Activated T-cell treated with anti-CD3 and anti-CD28 coated beads, Interleukin-2, amount 50 U/mL, for 4 hours (primary cell): ENCODE measurements at regions not wholly inside any gene's neighbourhood (a gene's known extent, or its start where the extent isn't known, plus 50 kb on each side); places are given as distances from the start of the nearest gene placed in this dataset.

ENCODE experiments used
- ATAC-seq, 2 donors: fragments of 200-7000 bp; cut with Tn5 transposase; one replicate each; pipeline ENCODE4 v1.10.0; 2021
- DNase-seq: peaks from one replicate; pipeline ENCODE4 v3.0.0-alpha.2; 2020
- H3K27me3 Mint-ChIP-seq: one replicate; pipeline ENCODE4 v1.8.0; 2021; ENCODE audit warnings: low read depth, mixed read lengths
- H3K36me3 Mint-ChIP-seq: one replicate; pipeline ENCODE4 v1.8.0; 2022; ENCODE audit warnings: mixed read lengths; ENCODE audit not compliant: insufficient read depth
- H3K4me1 Mint-ChIP-seq: one replicate; pipeline ENCODE4 v1.8.0; 2021; ENCODE audit warnings: low read depth, mixed read lengths
- H3K4me3 Mint-ChIP-seq: one replicate; pipeline ENCODE4 v1.8.0; 2021; ENCODE audit warnings: mild to moderate bottlenecking, moderate library complexity, mixed read lengths
- H3K9me3 Mint-ChIP-seq: one replicate; pipeline ENCODE4 v1.8.0; 2021; ENCODE audit warnings: mixed read lengths

DNA sequence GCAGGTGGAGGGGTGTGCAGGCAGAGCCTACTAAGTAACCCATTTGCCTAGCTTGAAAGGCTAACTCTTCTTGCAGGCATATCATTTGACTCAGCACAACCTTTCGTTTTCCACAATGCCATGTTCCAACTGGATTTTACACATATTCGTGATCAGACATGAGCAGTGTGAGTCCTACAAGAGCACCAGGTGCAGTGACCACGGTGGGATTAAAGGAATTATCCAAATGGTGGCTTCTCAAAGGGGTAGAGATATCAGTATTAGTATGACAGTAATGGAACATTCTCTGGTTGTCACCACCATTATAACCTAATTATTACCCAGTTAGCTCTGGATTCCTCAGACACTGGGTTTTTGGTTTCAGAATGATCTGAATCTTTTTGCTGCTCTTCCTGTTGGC is 323.5 kb downstream of the LMO4 start:
- no peak for DNase-seq
- H3K4me1 Mint-ChIP-seq = no peaks in the 10 kb centered on the region
- no peaks in the 10 kb centered on the region for H3K9me3 Mint-ChIP-seq
- H3K4me3 Mint-ChIP-seq = no peak overlapping the region
- ATAC-seq = no peak
- H3K27me3 Mint-ChIP-seq = peaks cover 4% of the 10 kb centered on the region
- H3K36me3 Mint-ChIP-seq = no peaks in the 10 kb centered on the region

- ATAC-seq (no peak), DNase-seq (no peak)
- no peak overlapping the region for H3K4me3 Mint-ChIP-seq
- no peaks in the 10 kb centered on the region for H3K36me3 Mint-ChIP-seq
- H3K4me1 Mint-ChIP-seq = no peaks in the 10 kb centered on the region
- peaks cover 16% of the 10 kb centered on the region for H3K9me3 Mint-ChIP-seq
- peaks cover 6% of the 10 kb centered on the region for H3K27me3 Mint-ChIP-seq
Observed at GRCh38 chr1:87665151-87665550, 336.5 kb downstream of the LMO4 start.

DNA sequence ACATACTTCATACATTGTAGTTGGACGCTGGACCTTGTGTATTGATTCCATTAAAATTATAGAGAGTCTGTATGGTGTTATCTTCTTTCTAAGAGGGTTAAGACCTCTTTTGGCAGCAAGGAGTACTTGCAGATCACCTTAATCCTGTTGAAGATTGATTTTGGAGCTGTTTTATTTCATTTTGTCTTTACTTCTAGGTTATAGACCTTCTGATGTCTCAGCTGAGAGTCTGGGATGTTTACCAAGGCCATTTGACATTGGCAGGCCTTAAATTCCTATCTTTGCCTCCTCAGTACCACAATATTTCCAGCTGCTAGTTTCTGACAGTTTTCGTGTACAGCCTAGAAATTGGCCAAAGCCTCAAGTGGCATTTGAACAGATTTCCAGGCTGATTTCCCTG is 338.0 kb downstream of the LMO4 start:
- H3K4me1 Mint-ChIP-seq = no peaks in the 10 kb centered on the region
- H3K27me3 Mint-ChIP-seq = peaks cover 6% of the 10 kb centered on the region
- H3K4me3 Mint-ChIP-seq = no peak overlapping the region
- no peaks in the 10 kb centered on the region for H3K36me3 Mint-ChIP-seq
- peaks cover 8% of the 10 kb centered on the region for H3K9me3 Mint-ChIP-seq
- no peak for DNase-seq
- ATAC-seq = no peak

- peaks cover 4% of the 10 kb centered on the region for H3K9me3 Mint-ChIP-seq
- no peak overlapping the region for H3K4me3 Mint-ChIP-seq
- DNase-seq (no peak), ATAC-seq (no peak)
- no peaks in the 10 kb centered on the region for H3K4me1 Mint-ChIP-seq
- H3K36me3 Mint-ChIP-seq = no peaks in the 10 kb centered on the region
- H3K27me3 Mint-ChIP-seq = peaks cover 6% of the 10 kb centered on the region
Observed at GRCh38 chr1:87669674-87670073, 341.0 kb downstream of the LMO4 start.

GRCh38 chr1:87673309-87673708 is 344.6 kb downstream of the LMO4 start:
- ATAC-seq (no peak), DNase-seq (no peak)
- Mint-ChIP-seq H3K4me1 (no peaks in the 10 kb centered on the region), H3K9me3 (no peaks in the 10 kb centered on the region), H3K4me3 (no peak overlapping the region), H3K36me3 (no peaks in the 10 kb centered on the region), H3K27me3 (peaks cover 3% of the 10 kb centered on the region)

DNA sequence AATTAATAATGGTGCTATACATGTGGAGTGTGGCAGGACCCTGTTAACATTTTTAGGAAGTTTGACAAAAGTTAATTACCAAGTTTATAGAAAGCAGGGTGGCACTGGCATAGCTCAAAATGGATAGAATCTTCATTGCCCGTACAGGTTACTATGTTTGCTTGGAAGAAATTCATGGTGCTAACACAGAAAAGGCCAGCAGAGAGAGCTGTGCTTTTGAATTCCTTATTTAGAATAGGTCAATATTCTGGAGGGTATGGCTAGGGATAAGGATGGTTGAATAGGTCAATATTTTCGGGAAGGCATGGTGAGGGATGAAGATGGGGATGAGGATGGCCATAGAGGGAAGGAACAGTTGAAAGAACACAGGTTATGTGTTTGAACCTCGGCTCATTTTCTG is 345.1 kb downstream of the LMO4 start:
- peaks cover 3% of the 10 kb centered on the region for H3K27me3 Mint-ChIP-seq
- DNase-seq = no peak
- no peaks in the 10 kb centered on the region for H3K36me3 Mint-ChIP-seq
- ATAC-seq = no peak
- no peaks in the 10 kb centered on the region for H3K4me1 Mint-ChIP-seq
- no peaks in the 10 kb centered on the region for H3K9me3 Mint-ChIP-seq
- no peak overlapping the region for H3K4me3 Mint-ChIP-seq

DNA sequence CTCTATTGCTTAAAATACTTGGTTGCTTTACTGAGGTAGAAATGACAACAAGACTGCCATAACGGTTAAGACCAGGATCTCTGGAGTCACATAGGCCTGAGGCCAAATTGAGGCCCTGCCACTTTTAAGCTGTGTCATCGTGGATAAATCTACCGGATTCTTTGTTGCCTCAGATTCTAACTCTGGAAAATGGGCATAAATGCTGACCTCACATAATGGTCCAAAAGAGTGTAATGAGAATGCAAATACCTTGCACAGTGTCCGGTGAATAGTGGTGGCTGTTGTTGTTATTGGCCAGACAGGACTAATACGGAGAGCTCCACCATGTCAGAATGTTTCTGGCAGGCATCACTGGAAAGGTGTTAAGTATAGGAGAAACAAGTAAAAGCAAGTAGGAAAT is 346.1 kb downstream of the LMO4 start:
- peaks cover 3% of the 10 kb centered on the region for H3K27me3 Mint-ChIP-seq
- no peaks in the 10 kb centered on the region for H3K36me3 Mint-ChIP-seq
- ATAC-seq (no peak), DNase-seq (no peak)
- H3K4me3 Mint-ChIP-seq = no peak overlapping the region
- no peaks in the 10 kb centered on the region for H3K4me1 Mint-ChIP-seq
- no peaks in the 10 kb centered on the region for H3K9me3 Mint-ChIP-seq

GRCh38 chr1:87678266-87678665 is 349.6 kb downstream of the LMO4 start:
- Mint-ChIP-seq H3K36me3 (no peaks in the 10 kb centered on the region), H3K4me3 (no peak overlapping the region), H3K9me3 (no peaks in the 10 kb centered on the region), H3K27me3 (peaks cover 3% of the 10 kb centered on the region), H3K4me1 (no peaks in the 10 kb centered on the region)
- ATAC-seq = no peak
- no peak for DNase-seq

GRCh38 chr1:87682565-87682964 is 353.9 kb downstream of the LMO4 start:
- Mint-ChIP-seq H3K4me3 (no peak overlapping the region), H3K4me1 (no peaks in the 10 kb centered on the region), H3K27me3 (peaks cover 2% of the 10 kb centered on the region), H3K9me3 (no peaks in the 10 kb centered on the region), H3K36me3 (no peaks in the 10 kb centered on the region)
- ATAC-seq (no peak), DNase-seq (no peak)

GRCh38 chr1:87683196-87683956 is 354.7 kb downstream of the LMO4 start:
- DNase-seq (no peak), ATAC-seq (no peak)
- Mint-ChIP-seq H3K36me3 (no peaks in the 10 kb centered on the region), H3K9me3 (no peaks in the 10 kb centered on the region), H3K4me1 (no peaks in the 10 kb centered on the region), H3K27me3 (peaks cover 4% of the 10 kb centered on the region), H3K4me3 (no peak overlapping the region)

DNA sequence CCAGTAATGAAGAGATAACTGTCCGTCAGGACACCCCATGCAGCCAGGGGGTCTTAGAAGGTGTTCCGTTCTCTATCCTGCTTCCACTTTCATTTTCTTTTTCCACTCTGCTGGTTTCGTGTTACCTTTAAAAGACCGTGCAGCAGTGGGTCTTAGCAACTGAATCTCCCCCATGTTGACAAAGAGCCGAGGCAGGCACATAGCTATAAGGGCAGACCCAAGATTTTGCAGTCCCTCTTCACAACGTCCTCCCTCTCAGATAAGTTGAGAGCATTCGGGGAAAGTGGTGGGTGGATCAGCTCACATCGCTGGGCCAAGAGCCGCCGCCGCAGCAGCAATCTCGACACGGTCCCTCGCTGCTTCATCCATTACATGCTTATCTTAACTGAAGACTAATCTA is 355.5 kb downstream of the LMO4 start:
- DNase-seq (no peak), ATAC-seq (no peak)
- Mint-ChIP-seq H3K36me3 (no peaks in the 10 kb centered on the region), H3K9me3 (no peaks in the 10 kb centered on the region), H3K4me3 (peak overlapping the region; percentile 45), H3K4me1 (no peaks in the 10 kb centered on the region), H3K27me3 (peaks cover 4% of the 10 kb centered on the region)

DNA sequence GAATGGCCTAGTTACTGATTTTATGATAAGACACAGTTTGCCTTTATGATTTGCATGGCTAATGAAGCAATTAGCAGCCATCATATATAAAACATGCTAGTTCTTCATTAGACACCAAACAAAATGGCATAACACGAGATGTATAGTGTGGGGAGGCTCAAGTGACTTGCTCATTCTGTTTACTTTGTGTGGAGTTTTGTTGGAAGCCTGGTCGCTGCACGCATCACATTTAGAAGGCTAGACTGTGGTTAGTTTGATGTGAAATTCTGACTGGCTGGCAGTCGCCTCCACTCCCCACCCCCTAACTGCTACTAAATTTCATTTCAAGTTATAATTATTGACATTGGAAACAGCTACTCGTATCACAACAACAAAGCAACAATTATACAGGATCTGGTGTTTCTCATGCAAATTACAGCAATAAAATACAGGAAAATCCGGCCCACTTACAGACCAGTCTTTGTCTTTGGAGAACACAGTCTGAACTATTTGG is 356.1 kb downstream of the LMO4 start:
- Mint-ChIP-seq H3K9me3 (no peaks in the 10 kb centered on the region), H3K4me1 (no peaks in the 10 kb centered on the region), H3K27me3 (peaks cover 4% of the 10 kb centered on the region), H3K36me3 (no peaks in the 10 kb centered on the region), H3K4me3 (no peak overlapping the region)
- DNase-seq (no peak), ATAC-seq (no peak)

DNA sequence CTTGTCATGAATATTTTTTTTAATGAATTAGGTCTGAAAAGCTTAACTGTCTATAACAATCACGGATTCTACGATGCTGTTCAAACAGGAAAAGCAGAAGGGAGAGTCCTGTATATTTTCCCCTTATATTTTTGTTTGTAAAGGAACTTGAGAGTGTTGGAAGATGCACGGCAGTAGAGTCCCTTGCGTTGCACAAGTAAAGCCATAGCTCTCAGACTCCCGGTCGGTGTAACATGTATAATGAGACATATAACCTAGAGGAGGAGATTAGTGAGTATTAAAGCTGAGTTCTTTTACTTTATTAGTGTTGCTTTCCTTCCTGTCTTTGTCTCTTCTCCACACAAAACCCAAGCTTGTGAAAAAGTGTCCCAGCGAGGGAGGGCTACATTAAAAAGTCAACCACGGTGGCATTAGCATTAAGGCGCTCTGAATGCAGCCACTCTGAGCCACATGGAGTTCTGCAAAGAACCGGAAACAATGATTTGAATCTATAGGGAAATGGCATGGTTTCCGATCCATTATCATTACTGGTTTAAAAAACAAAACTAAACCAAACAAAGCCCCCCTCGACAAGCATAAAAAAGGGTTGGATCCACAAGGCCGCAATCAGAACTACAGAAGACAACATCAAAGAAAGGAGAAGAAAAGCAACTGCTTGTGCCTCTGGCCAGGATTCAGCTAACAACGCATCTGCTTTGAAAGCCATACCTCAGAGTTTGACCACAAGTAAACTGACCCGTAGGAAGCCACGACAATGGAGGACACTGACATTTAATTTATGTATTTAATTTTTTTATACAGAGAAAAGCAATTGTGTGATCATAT is 356.8 kb downstream of the LMO4 start:
- Mint-ChIP-seq H3K36me3 (no peaks in the 10 kb centered on the region), H3K4me3 (no peak overlapping the region), H3K27me3 (peaks cover 4% of the 10 kb centered on the region), H3K9me3 (no peaks in the 10 kb centered on the region), H3K4me1 (no peaks in the 10 kb centered on the region)
- DNase-seq = no peak
- ATAC-seq = no peak

DNA sequence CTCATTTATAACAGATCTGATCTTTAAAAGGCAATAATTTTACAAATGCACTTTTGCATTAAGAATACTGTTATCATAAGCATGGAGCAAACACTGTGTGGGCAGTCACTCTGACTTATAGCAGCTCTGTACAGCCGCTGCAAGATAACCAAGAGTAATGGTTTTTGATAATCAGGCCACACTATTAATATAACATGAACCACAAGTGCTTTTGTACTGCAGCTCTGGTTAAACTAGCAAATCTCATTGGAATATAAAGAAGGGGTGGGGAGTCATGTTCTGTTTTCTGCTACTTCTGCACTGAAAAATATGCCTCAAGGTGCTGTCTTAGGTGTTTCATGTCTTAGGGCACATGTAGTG is 357.4 kb downstream of the LMO4 start:
- Mint-ChIP-seq H3K27me3 (peaks cover 6% of the 10 kb centered on the region), H3K4me1 (no peaks in the 10 kb centered on the region), H3K4me3 (no peak overlapping the region), H3K9me3 (no peaks in the 10 kb centered on the region), H3K36me3 (no peaks in the 10 kb centered on the region)
- DNase-seq (no peak), ATAC-seq (no peak)

DNA sequence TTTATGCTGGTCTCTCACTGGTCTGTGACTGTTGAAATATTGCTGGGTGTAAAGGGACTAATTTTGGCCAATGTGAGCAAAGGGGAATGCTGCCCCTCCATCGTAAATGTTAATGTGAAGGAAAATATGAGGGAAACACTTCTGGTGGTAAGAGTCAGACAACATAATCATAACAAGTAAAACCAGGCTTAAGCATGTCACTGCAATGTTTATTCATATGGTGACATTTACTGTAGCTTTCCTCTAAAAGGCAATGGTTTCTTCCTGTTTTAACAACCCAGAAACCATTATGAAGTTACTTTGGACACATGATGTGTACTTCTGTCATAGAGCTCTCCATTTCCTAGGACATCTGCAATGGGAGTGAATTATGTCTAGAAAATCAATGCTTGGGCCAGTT is 358.0 kb downstream of the LMO4 start:
- Mint-ChIP-seq H3K9me3 (no peaks in the 10 kb centered on the region), H3K36me3 (no peaks in the 10 kb centered on the region), H3K4me3 (no peak overlapping the region), H3K4me1 (no peaks in the 10 kb centered on the region), H3K27me3 (peaks cover 6% of the 10 kb centered on the region)
- ATAC-seq (no peak), DNase-seq (no peak)
